LNCaP clone FGC (cell line): ENCODE measurements at regions not wholly inside any gene's neighbourhood (a gene's known extent, or its start where the extent isn't known, plus 50 kb on each side); places are given as distances from the start of the nearest gene placed in this dataset.
"Not testable (repeated sequence)": the region's sequence is repeated elsewhere in the genome, so short reads cannot be mapped to it uniquely, and the experiment has no call there.

ENCODE experiments used
- DNase-seq: peaks from one replicate; pipeline ENCODE4 v3.0.0-alpha.2; 2011; ENCODE audit warnings: low read depth
- H3K4me3 ChIP-seq: 2 replicates; pipeline ENCODE4 v1.5.1; 2011; ENCODE audit warnings: mild to moderate bottlenecking, low read depth, low read length, control low read depth
- TF ChIP-seq, protein P1 (sequence below): IDR thresholded peaks from 2 replicates; pipeline ENCODE4 v1.5.1; 2012; ENCODE audit warnings: mild to moderate bottlenecking; ENCODE audit not compliant: control insufficient read depth, insufficient read depth; ENCODE audit errors: extremely low read depth

DNA sequence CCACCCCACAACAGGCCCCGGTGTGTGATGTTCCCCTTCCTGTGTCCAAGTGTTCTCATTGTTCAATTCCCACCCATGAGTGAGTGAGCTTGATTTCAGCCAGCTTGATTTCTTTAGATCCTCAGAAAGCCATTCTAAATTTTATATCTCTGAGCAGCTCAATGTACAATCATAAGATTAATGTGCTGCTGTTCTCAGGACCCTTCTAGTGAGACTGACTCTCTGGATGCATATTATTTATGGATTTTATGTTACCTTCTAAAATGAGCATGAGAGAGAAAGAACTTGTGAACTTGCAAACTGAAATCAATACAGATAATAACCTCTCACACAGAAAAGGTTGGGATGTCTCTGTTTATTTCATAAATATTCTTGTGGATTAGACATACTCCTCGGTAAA is 1133.5 kb upstream of the TMPRSS15 start:
- TF ChIP-seq, protein P1, sequence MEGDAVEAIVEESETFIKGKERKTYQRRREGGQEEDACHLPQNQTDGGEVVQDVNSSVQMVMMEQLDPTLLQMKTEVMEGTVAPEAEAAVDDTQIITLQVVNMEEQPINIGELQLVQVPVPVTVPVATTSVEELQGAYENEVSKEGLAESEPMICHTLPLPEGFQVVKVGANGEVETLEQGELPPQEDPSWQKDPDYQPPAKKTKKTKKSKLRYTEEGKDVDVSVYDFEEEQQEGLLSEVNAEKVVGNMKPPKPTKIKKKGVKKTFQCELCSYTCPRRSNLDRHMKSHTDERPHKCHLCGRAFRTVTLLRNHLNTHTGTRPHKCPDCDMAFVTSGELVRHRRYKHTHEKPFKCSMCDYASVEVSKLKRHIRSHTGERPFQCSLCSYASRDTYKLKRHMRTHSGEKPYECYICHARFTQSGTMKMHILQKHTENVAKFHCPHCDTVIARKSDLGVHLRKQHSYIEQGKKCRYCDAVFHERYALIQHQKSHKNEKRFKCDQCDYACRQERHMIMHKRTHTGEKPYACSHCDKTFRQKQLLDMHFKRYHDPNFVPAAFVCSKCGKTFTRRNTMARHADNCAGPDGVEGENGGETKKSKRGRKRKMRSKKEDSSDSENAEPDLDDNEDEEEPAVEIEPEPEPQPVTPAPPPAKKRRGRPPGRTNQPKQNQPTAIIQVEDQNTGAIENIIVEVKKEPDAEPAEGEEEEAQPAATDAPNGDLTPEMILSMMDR: no peak
- DNase-seq: no peak
- H3K4me3 ChIP-seq: no peak overlapping the region

DNA sequence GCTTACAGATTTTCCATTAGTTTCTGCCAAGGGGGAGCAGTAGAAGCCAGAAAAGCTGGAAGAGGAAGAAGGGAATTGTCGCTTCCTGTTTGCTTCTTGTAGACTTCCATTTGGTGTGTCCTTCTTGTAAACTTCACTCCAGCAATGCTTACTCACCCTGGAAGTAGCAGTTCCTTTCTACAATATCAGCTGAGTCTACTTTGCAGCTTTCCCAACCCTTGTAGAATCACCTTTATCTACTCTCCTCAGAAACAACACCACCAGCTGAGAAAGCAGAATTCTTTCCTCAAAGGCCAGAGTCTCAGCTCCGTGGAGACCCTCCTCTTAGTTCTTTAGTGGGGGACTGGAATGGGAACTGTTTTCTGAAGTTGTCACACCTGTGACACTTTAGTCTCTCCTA is 1136.7 kb upstream of the TMPRSS15 start:
- TF ChIP-seq, protein P1: no peak
- no peak for DNase-seq
- no peak overlapping the region for H3K4me3 ChIP-seq

DNA sequence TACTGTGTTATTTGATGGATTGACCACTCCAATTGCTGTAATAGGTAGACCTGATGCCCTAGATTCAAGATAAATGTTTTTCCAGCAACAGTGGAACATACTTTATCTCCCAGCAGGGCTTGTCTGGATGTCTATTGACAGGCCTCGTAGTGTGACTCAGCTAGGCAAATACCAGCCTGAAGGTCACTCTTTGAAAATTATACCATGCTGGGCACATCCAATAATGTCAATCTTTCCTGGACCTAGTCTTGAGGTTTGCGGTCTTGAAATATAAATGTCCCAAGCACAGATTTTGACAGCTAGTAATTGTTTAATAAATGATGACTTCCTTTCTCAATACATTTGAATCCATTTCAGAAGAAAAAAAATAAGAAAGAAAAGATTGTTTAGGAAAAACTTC is 1138.0 kb upstream of the TMPRSS15 start:
- TF ChIP-seq, protein P1: no peak
- no peak for DNase-seq
- H3K4me3 ChIP-seq: no peak overlapping the region

DNA sequence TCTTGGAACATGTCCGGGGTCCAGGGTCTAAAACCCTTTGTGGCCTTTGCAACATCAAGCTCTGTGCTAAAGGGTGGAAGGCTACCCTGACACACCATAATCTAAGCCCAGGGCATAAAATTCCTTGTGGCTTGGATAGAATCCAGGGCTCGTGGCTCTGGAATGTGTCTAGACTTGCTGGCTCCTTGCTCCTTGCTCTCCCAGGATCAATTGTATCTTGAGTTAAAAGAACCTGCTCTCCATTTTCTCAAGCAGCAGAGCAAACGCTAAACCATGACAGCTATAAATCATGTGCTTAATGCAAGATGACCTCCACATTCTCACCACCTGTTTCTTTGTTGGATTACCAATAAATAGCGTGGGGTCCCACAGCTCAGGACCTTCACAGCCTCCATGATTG is 1140.9 kb upstream of the TMPRSS15 start:
- H3K4me3 ChIP-seq, DNase-seq: not testable (repeated sequence)

DNA sequence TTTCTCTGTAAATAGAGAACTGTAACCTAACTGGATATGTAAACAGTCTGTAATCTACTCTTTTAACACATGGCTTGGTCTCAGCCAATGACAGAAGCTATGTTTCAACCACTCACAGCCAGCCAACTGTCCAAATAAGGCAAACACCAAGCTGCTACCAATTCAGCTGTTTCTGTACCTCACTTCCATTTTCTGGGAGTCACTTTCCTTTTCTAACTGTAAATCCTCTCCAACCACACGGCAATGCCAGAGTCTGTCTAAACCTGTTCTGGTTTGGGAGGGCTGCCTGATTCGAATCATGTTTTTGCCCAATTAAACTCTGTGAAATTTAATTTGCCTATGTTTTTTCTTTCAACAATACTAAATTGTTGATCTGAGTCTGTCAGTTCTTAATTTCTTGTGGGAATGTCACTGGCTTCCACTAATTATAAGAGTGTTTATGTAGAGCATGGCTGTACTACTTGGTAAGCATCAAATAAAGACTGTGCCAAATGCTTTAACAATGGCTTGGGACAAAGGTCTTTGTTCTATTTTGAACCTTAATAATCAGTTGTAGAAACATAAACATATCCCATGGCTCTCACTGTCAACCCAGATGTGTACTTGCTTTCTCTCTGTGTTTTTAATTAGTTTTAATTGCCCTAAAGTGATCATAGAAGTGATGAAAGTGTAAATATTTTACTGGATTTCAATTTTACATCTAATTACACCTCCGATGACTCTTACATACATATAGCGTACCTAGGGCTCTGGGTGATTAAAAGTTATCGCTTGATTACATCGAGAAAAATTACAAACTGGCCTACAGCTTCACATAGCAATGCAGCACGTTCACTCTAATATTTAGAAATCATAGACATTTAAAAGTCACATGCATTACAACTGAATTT is 1144.6 kb upstream of the TMPRSS15 start:
- no peak for DNase-seq
- no peak overlapping the region for H3K4me3 ChIP-seq
- TF ChIP-seq, protein P1: no peak

DNA sequence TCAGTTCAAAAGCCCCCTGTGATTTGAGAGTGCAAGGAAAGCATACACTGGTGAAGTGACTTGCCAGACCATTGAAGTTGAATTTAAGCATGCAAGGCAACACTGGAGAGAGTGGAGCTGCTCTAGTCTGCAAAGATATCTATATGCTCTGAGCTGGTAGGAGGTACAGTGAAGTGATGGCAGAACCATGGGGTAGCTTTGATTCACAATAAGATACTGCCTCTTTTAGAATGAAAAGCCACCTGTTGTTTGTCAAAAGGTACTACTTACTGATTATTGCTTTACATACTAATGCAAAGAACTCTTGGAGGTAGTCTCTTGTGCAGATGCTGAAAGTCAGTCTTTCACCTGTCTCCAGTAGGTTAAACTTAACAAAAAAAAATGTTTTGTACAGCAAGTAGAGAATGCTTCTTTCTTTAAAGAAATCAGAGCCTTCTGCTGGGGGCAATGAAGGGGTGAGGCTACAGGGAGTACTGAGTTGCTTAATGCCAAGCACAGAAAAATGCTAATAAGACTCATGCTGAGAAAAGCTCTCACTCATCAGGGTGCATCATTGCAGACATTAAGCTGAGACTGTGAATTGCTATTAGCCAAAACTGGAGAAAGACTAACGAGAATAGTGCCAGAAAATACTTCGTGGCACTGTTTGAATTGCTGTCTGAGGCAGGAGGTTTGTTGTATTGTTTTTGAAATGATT is 1150.5 kb upstream of the TMPRSS15 start:
- TF ChIP-seq, protein P1: no peak
- no peak for DNase-seq
- no peak overlapping the region for H3K4me3 ChIP-seq

DNA sequence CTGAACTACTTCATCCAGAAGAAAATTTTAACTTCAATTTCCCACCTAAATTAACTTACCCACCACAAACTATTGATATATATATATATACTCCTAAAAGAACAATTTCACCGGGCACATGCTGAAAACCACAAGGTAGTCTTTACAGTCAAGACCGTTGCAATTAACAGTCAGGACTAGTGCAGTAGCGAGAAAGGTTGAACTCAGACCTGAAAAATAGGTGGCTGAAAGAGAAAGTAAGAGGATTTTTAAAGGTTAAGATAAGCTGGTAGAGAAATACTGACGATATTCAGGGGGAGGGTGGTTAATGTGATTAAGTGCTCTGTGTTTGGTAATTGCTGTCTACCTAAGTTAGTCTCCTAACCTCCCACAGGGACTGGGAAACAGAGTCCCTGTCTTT is 1153.5 kb upstream of the TMPRSS15 start:
- TF ChIP-seq, protein P1: no peak
- DNase-seq: no peak
- no peak overlapping the region for H3K4me3 ChIP-seq
